IgD-negative memory B cell (primary cell): ENCODE measurements at regions not wholly inside any gene's neighbourhood (a gene's known extent, or its start where the extent isn't known, plus 50 kb on each side); places are given as distances from the start of the nearest gene placed in this dataset.
"Not testable (repeated sequence)": the region's sequence is repeated elsewhere in the genome, so short reads cannot be mapped to it uniquely, and the experiment has no call there.

Experiments
- H3K27ac Mint-ChIP-seq, 3 donors: one replicate each; pipeline ENCODE4 v1.8.0; 2020 to 2022; ENCODE audit warnings: mild to moderate bottlenecking in 3 of 3, mixed read lengths in 3 of 3, moderate library complexity in 1 of 3
- H3K27me3 Mint-ChIP-seq: one replicate; pipeline ENCODE4 v1.8.0; 2021; ENCODE audit warnings: mixed read lengths
- H3K36me3 Mint-ChIP-seq: one replicate; pipeline ENCODE4 v1.8.0; 2020; ENCODE audit warnings: mild to moderate bottlenecking, mixed read lengths
- H3K4me1 Mint-ChIP-seq, 3 donors: one replicate each; pipeline ENCODE4 v1.8.0; 2020 to 2022; ENCODE audit warnings: mixed read lengths in 3 of 3, mild to moderate bottlenecking in 1 of 3
- H3K4me3 Mint-ChIP-seq, 4 donors: one replicate each; pipeline ENCODE4 v1.8.0; 2020 to 2022; ENCODE audit warnings: mild to moderate bottlenecking in 4 of 4, mixed read lengths in 4 of 4, moderate library complexity in 3 of 4
- H3K9me3 Mint-ChIP-seq, 3 donors: one replicate each; pipeline ENCODE4 v1.8.0; 2020 to 2021; ENCODE audit warnings: mixed read lengths in 3 of 3, mild to moderate bottlenecking in 1 of 3

- no peaks in the 10 kb centered on the region for H3K36me3 Mint-ChIP-seq
- no peaks in the 10 kb centered on the region for H3K4me1 Mint-ChIP-seq
- H3K9me3 Mint-ChIP-seq, result no peaks in the 10 kb centered on the region
- no peak overlapping the region for H3K4me3 Mint-ChIP-seq
- no peak overlapping the region for H3K27ac Mint-ChIP-seq
- no peaks in the 10 kb centered on the region for H3K27me3 Mint-ChIP-seq
Measured at GRCh38 chr2:17156086-17156485, 362.2 kb downstream of the RAD51AP2 start.

- Mint-ChIP-seq H3K4me3 (no peak overlapping the region), H3K27ac (peak overlapping the region in 1 of 3 donors; percentile 79), H3K9me3 (no peaks in the 10 kb centered on the region), H3K4me1 (peaks cover 2 to 16% (median 14%) of the 10 kb centered on the region in 3 donors), H3K27me3 (peaks cover 1% of the 10 kb centered on the region), H3K36me3 (no peaks in the 10 kb centered on the region)
Measured at GRCh38 chr2:17149945-17150344, 368.3 kb downstream of the RAD51AP2 start.

GRCh38 chr2:17148407-17149145 lies 369.7 kb downstream of the RAD51AP2 start:
- Mint-ChIP-seq H3K27ac (peak overlapping the region in 1 of 3 donors; percentile 59), H3K4me1 (peaks cover 2 to 16% (median 14%) of the 10 kb centered on the region in 3 donors), H3K27me3 (peaks cover 1% of the 10 kb centered on the region), H3K4me3 (peak overlapping the region in 1 of 4 donors; percentile 20), H3K36me3 (no peaks in the 10 kb centered on the region), H3K9me3 (no peaks in the 10 kb centered on the region)

- no peak overlapping the region for H3K4me3 Mint-ChIP-seq
- H3K9me3 Mint-ChIP-seq, result no peaks in the 10 kb centered on the region
- H3K36me3 Mint-ChIP-seq, result no peaks in the 10 kb centered on the region
- H3K27me3 Mint-ChIP-seq, result peaks cover 1% of the 10 kb centered on the region
- H3K4me1 Mint-ChIP-seq, result peaks cover 2 to 16% (median 14%) of the 10 kb centered on the region in 3 donors
- H3K27ac Mint-ChIP-seq, result no peak overlapping the region
Measured at GRCh38 chr2:17146358-17146757, 371.9 kb downstream of the RAD51AP2 start.

- peaks cover 0 to 2% (median 0%) of the 10 kb centered on the region in 3 donors for H3K4me1 Mint-ChIP-seq
- H3K4me3 Mint-ChIP-seq, result no peak overlapping the region
- peaks cover 0 to 2% (median 0%) of the 10 kb centered on the region in 3 donors for H3K9me3 Mint-ChIP-seq
Measured at GRCh38 chr2:17136877-17137276, 381.4 kb downstream of the RAD51AP2 start.

GRCh38 chr2:17136231-17136630 lies 382.0 kb downstream of the RAD51AP2 start:
- Mint-ChIP-seq H3K27me3 (peaks cover 3% of the 10 kb centered on the region), H3K36me3 (peaks cover 2% of the 10 kb centered on the region), H3K9me3 (peaks cover 0 to 2% (median 0%) of the 10 kb centered on the region in 3 donors), H3K4me1 (peaks cover 0 to 2% (median 0%) of the 10 kb centered on the region in 3 donors), H3K27ac (no peak overlapping the region), H3K4me3 (no peak overlapping the region)

More at GRCh38 chr2:17136877-17137276, 381.4 kb downstream of the RAD51AP2 start:
- peaks cover 2% of the 10 kb centered on the region for H3K36me3 Mint-ChIP-seq
- peaks cover 3% of the 10 kb centered on the region for H3K27me3 Mint-ChIP-seq
- no peak overlapping the region for H3K27ac Mint-ChIP-seq

GRCh38 chr2:17135619-17136018 lies 382.6 kb downstream of the RAD51AP2 start:
- peaks cover 2% of the 10 kb centered on the region for H3K36me3 Mint-ChIP-seq
- H3K27ac Mint-ChIP-seq, result no peak overlapping the region
- H3K9me3 Mint-ChIP-seq, result peaks cover 0 to 2% (median 0%) of the 10 kb centered on the region in 3 donors
- peaks cover 3% of the 10 kb centered on the region for H3K27me3 Mint-ChIP-seq
- H3K4me1 Mint-ChIP-seq, result peaks cover 0 to 2% (median 0%) of the 10 kb centered on the region in 3 donors
- no peak overlapping the region for H3K4me3 Mint-ChIP-seq

- Mint-ChIP-seq H3K4me1 (peaks cover 0 to 2% (median 0%) of the 10 kb centered on the region in 3 donors), H3K27ac (no peak overlapping the region), H3K36me3 (peaks cover 2% of the 10 kb centered on the region), H3K27me3 (no peaks in the 10 kb centered on the region), H3K4me3 (no peak overlapping the region), H3K9me3 (peaks cover 0 to under 1% (median 0%) of the 10 kb centered on the region in 3 donors)
Measured at GRCh38 chr2:17133052-17133671, 385.1 kb downstream of the RAD51AP2 start.

- not testable (repeated sequence) for H3K4me3 Mint-ChIP-seq, H3K36me3 Mint-ChIP-seq, H3K4me1 Mint-ChIP-seq, H3K9me3 Mint-ChIP-seq, H3K27ac Mint-ChIP-seq, H3K27me3 Mint-ChIP-seq
Measured at GRCh38 chr2:17130627-17131026, 387.6 kb downstream of the RAD51AP2 start.

- Mint-ChIP-seq H3K36me3 (no peaks in the 10 kb centered on the region), H3K4me1 (peaks cover 0 to 22% (median 12%) of the 10 kb centered on the region in 3 donors), H3K9me3 (peaks cover 0 to 3% (median 0%) of the 10 kb centered on the region in 3 donors), H3K27ac (no peak overlapping the region), H3K4me3 (no peak overlapping the region), H3K27me3 (no peaks in the 10 kb centered on the region)
Measured at GRCh38 chr2:17125989-17126620, 392.1 kb downstream of the RAD51AP2 start.

- Mint-ChIP-seq H3K36me3 (no peaks in the 10 kb centered on the region), H3K4me1 (peaks cover 0 to 22% (median 12%) of the 10 kb centered on the region in 3 donors), H3K27me3 (no peaks in the 10 kb centered on the region), H3K9me3 (peaks cover 0 to 3% (median 0%) of the 10 kb centered on the region in 3 donors), H3K4me3 (peak overlapping the region in 1 of 4 donors; percentile 61), H3K27ac (no peak overlapping the region)
Measured at GRCh38 chr2:17124575-17125318, 393.5 kb downstream of the RAD51AP2 start.

- H3K27ac Mint-ChIP-seq, result peak overlapping the region in 1 of 3 donors; percentile 29
- peaks cover 2% of the 10 kb centered on the region for H3K36me3 Mint-ChIP-seq
- peaks cover 0 to 3% (median 0%) of the 10 kb centered on the region in 3 donors for H3K9me3 Mint-ChIP-seq
- H3K4me1 Mint-ChIP-seq, result peaks cover 0 to 22% (median 12%) of the 10 kb centered on the region in 3 donors
- H3K4me3 Mint-ChIP-seq, result no peak overlapping the region
- no peaks in the 10 kb centered on the region for H3K27me3 Mint-ChIP-seq
Measured at GRCh38 chr2:17122887-17123501, 395.2 kb downstream of the RAD51AP2 start.

- H3K4me3 Mint-ChIP-seq, result no peak overlapping the region
Measured at GRCh38 chr2:17115466-17115865, 402.8 kb downstream of the RAD51AP2 start.

GRCh38 chr2:17115042-17115441 lies 403.2 kb downstream of the RAD51AP2 start:
- Mint-ChIP-seq H3K4me1 (no peaks in the 10 kb centered on the region), H3K36me3 (peaks cover 3% of the 10 kb centered on the region), H3K9me3 (no peaks in the 10 kb centered on the region), H3K27me3 (peaks cover 4% of the 10 kb centered on the region), H3K4me3 (no peak overlapping the region), H3K27ac (no peak overlapping the region)

More at GRCh38 chr2:17115466-17115865, 402.8 kb downstream of the RAD51AP2 start:
- no peak overlapping the region for H3K27ac Mint-ChIP-seq
- H3K4me1 Mint-ChIP-seq, result no peaks in the 10 kb centered on the region
- peaks cover 3% of the 10 kb centered on the region for H3K36me3 Mint-ChIP-seq
- H3K9me3 Mint-ChIP-seq, result no peaks in the 10 kb centered on the region
- H3K27me3 Mint-ChIP-seq, result peaks cover 4% of the 10 kb centered on the region
